GDM1 (cell line): ENCODE measurements at regions not wholly inside any gene's neighbourhood (a gene's known extent, or its start where the extent isn't known, plus 50 kb on each side); places are given as distances from the start of the nearest gene placed in this dataset.

Experiments used
- DNase-seq: peaks from one replicate; lab custom pipeline; 2025; lab: John Stamatoyannopoulos, UW

GRCh38 chr13:34320084-34320483, 502.1 kb downstream of the RFC3 start:
- DNase-seq: no peak

GRCh38 chr13:34322014-34322742, 504.2 kb downstream of the RFC3 start:
- DNase-seq: no peak

GRCh38 chr13:34322743-34323074, 504.8 kb downstream of the RFC3 start:
- no peak for DNase-seq

- DNase-seq: no peak
Observed at GRCh38 chr13:34335014-34336007, 517.4 kb downstream of the RFC3 start.

GRCh38 chr13:34338102-34338501, 520.2 kb downstream of the RFC3 start:
- DNase-seq: no peak

- DNase-seq: no peak
Observed at GRCh38 chr13:34340534-34340933, 522.6 kb downstream of the RFC3 start.

GRCh38 chr13:34343413-34343940, 525.5 kb downstream of the RFC3 start:
- no peak for DNase-seq

- no peak for DNase-seq
Observed at GRCh38 chr13:34344816-34345215, 526.9 kb downstream of the RFC3 start.

GRCh38 chr13:34345258-34345965, 527.5 kb downstream of the RFC3 start:
- no peak for DNase-seq

- no peak for DNase-seq
Observed at GRCh38 chr13:34346626-34347025, 528.7 kb downstream of the RFC3 start.

GRCh38 chr13:34347784-34348573, 530.0 kb downstream of the RFC3 start:
- no peak for DNase-seq

GRCh38 chr13:34349091-34349722, 531.3 kb downstream of the RFC3 start:
- no peak for DNase-seq

- no peak for DNase-seq
Observed at GRCh38 chr13:34350671-34351070, 532.7 kb downstream of the RFC3 start.

- no peak for DNase-seq
Observed at GRCh38 chr13:34351134-34351533, 533.2 kb downstream of the RFC3 start.

- no peak for DNase-seq
Observed at GRCh38 chr13:34352958-34353357, 535.0 kb downstream of the RFC3 start.

GRCh38 chr13:34356686-34357434, 538.9 kb downstream of the RFC3 start:
- no peak for DNase-seq

- no peak for DNase-seq
Observed at GRCh38 chr13:34357435-34358232, 539.7 kb downstream of the RFC3 start.

- no peak for DNase-seq
Observed at GRCh38 chr13:34358811-34359513, 541.0 kb downstream of the RFC3 start.

GRCh38 chr13:34360702-34361101, 542.8 kb downstream of the RFC3 start:
- DNase-seq: no peak
